NOMO-1 treated with dmso at 0.1 percent for 144 hours (cell line): ENCODE measurements at regions not wholly inside any gene's neighbourhood (a gene's known extent, or its start where the extent isn't known, plus 50 kb on each side); places are given as distances from the start of the nearest gene placed in this dataset.

Experiments used
- DNase-seq: peaks from one replicate; lab custom pipeline; 2025; ENCODE audit not compliant: unreplicated experiment; lab: John Stamatoyannopoulos, UW

GRCh38 chr10:130485236-130485957, 349.2 kb downstream of the GLRX3 start:
- DNase-seq, result no peak

- DNase-seq, result no peak
Observed at GRCh38 chr10:130485958-130486895, 350.0 kb downstream of the GLRX3 start.

GRCh38 chr10:130486906-130487305, 350.7 kb downstream of the GLRX3 start:
- no peak for DNase-seq

- no peak for DNase-seq
Observed at GRCh38 chr10:130487566-130487965, 351.4 kb downstream of the GLRX3 start.

- no peak for DNase-seq
Observed at GRCh38 chr10:130489891-130490290, 353.7 kb downstream of the GLRX3 start.

GRCh38 chr10:130491011-130491692, 355.0 kb downstream of the GLRX3 start:
- no peak for DNase-seq

- DNase-seq, result no peak
Observed at GRCh38 chr10:130491693-130492050, 355.5 kb downstream of the GLRX3 start.

- DNase-seq, result no peak
Observed at GRCh38 chr10:130492266-130492934, 356.2 kb downstream of the GLRX3 start.

GRCh38 chr10:130493021-130493420, 356.8 kb downstream of the GLRX3 start:
- DNase-seq, result no peak

- no peak for DNase-seq
Observed at GRCh38 chr10:130493446-130494145, 357.4 kb downstream of the GLRX3 start.

- DNase-seq, result no peak
Observed at GRCh38 chr10:130495116-130495862, 359.1 kb downstream of the GLRX3 start.

- no peak for DNase-seq
Observed at GRCh38 chr10:130495891-130496636, 359.9 kb downstream of the GLRX3 start.

- DNase-seq, result no peak
Observed at GRCh38 chr10:130497056-130498010, 361.1 kb downstream of the GLRX3 start.

GRCh38 chr10:130498042-130498441, 361.9 kb downstream of the GLRX3 start:
- DNase-seq, result no peak

GRCh38 chr10:130498934-130499333, 362.7 kb downstream of the GLRX3 start:
- no peak for DNase-seq

- no peak for DNase-seq
Observed at GRCh38 chr10:130499541-130499940, 363.4 kb downstream of the GLRX3 start.

- DNase-seq, result no peak
Observed at GRCh38 chr10:130500261-130501000, 364.2 kb downstream of the GLRX3 start.
